ENCODE measurements at regions not wholly inside any gene's neighbourhood (a gene's known extent, or its start where the extent isn't known, plus 50 kb on each side); places are given as distances from the start of the nearest gene placed in this dataset.

DNA sequence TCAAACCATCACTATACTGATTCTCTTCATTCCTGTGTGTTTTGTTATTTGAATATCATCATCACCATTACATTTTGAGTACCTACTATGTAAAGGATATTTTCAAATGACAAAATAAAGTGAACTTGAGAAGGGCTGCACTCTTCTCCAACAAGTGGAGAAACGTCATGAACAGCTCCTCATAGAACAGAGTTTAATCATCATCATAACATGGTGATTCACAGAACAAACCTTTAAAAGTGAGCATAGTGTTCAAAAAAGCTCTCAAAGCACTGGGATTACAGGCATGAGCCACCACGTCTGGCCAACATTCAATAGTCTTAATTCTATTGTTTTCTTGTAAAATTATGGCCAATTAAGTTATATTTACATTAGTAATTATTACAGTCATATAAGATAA, 993.9 kb downstream of the PDHA2 start:
- no peak for TF ChIP-seq CTCF (IDR thresholded peaks at IDR 0.05)
- H3K27me3 Mint-ChIP-seq (ENCODE audit: insufficient read depth): no peaks in the 10 kb centered on the region
- peaks cover 16% of the 10 kb centered on the region for H3K9me3 Mint-ChIP-seq
- H3K27ac Mint-ChIP-seq: no peak overlapping the region
- no peaks in the 10 kb centered on the region for H3K36me3 Mint-ChIP-seq (ENCODE audit: low read depth)
- H3K4me1 Mint-ChIP-seq (ENCODE audit: low read depth): no peaks in the 10 kb centered on the region
- no peak for DNase-seq
- no peak overlapping the region for H3K4me3 Mint-ChIP-seq

- Mint-ChIP-seq H3K27me3 (ENCODE audit: insufficient read depth) (no peaks in the 10 kb centered on the region), H3K9me3 (peaks cover 10% of the 10 kb centered on the region), H3K27ac (no peak overlapping the region), H3K4me1 (ENCODE audit: low read depth) (no peaks in the 10 kb centered on the region), H3K4me3 (no peak overlapping the region), H3K36me3 (ENCODE audit: low read depth) (no peaks in the 10 kb centered on the region)
- no peak for DNase-seq
- TF ChIP-seq CTCF (IDR thresholded peaks at IDR 0.05): no peak
Measured at GRCh38 chr4:96835991-96836390, 996.1 kb downstream of the PDHA2 start.

DNA sequence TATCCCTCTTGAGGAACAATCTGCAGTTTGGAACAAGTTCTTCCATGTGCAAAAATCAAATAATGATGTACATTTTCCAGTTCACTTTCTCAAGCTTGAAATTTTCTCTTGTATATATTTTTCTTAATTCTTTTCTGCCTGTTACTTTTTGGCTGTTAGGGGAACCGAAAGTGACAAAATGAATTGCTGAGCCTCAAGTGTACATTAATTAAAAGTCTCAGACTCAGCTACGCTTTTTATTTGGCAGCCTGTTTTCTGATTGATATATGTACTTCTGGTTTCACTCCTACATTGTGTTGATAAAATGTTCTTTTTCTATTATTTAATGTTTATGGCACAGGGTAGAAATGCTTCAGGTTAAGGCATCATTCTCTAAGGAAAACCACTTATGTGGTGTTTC, 999.5 kb downstream of the PDHA2 start:
- no peak overlapping the region for H3K4me3 Mint-ChIP-seq

GRCh38 chr4:96841801-96842200, 1001.9 kb downstream of the PDHA2 start:
- TF ChIP-seq CTCF (IDR thresholded peaks at IDR 0.05): no peak
- no peak overlapping the region for H3K4me3 Mint-ChIP-seq
- no peak for DNase-seq

More for the DNA sequence above, 999.5 kb downstream of the PDHA2 start:
- no peak overlapping the region for H3K27ac Mint-ChIP-seq
- DNase-seq: no peak
- no peak for TF ChIP-seq CTCF (IDR thresholded peaks at IDR 0.05)
- no peaks in the 10 kb centered on the region for H3K36me3 Mint-ChIP-seq (ENCODE audit: low read depth)
- no peaks in the 10 kb centered on the region for H3K27me3 Mint-ChIP-seq (ENCODE audit: insufficient read depth)
- peaks cover 17% of the 10 kb centered on the region; the same call in 1 of the 2 replicates for H3K9me3 Mint-ChIP-seq
- H3K4me1 Mint-ChIP-seq (ENCODE audit: low read depth): no peaks in the 10 kb centered on the region

GRCh38 chr4:96844858-96845490, 1005.1 kb downstream of the PDHA2 start:
- Mint-ChIP-seq H3K36me3 (ENCODE audit: low read depth) (no peaks in the 10 kb centered on the region), H3K9me3 (peaks cover 14% of the 10 kb centered on the region), H3K4me3 (no peak overlapping the region), H3K4me1 (ENCODE audit: low read depth) (no peaks in the 10 kb centered on the region), H3K27ac (no peak overlapping the region), H3K27me3 (ENCODE audit: insufficient read depth) (no peaks in the 10 kb centered on the region)
- TF ChIP-seq CTCF (IDR thresholded peaks at IDR 0.05): no peak
- no peak for DNase-seq

More at GRCh38 chr4:96841801-96842200, 1001.9 kb downstream of the PDHA2 start:
- Mint-ChIP-seq H3K36me3 (ENCODE audit: low read depth) (no peaks in the 10 kb centered on the region), H3K27me3 (ENCODE audit: insufficient read depth) (no peaks in the 10 kb centered on the region), H3K9me3 (peaks cover 18% of the 10 kb centered on the region), H3K27ac (no peak overlapping the region), H3K4me1 (ENCODE audit: low read depth) (no peaks in the 10 kb centered on the region)
